ENCODE measurements at regions not wholly inside any gene's neighbourhood (a gene's known extent, or its start where the extent isn't known, plus 50 kb on each side); places are given as distances from the start of the nearest gene placed in this dataset.

DNA sequence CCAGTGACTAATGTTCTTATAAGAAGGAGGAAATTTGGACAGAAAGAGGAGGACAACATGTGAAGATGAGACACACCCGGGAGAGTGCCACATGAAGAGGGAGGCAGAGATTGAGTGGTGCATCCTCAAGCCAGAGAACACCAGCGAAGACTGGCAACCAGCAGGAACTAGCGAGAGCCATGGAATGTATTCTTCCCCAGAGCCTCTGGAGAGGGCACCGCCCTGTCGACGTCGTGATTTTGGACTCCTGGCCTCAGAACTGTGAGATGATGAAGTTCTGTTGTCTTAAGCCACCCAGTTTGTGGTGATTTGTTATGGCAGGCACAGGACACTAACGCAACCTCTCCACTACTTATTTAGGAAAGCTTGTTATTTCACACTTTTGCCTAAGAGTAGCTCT lies 196.0 kb upstream of the TLL1 start:
- Histone ChIP-seq H3K27ac (no peak overlapping the region), H3K4me1 (no peaks in the 10 kb centered on the region), H3K36me3 (no peaks in the 10 kb centered on the region), H3K9me3 (no peaks in the 10 kb centered on the region), H3K4me3 (no peak overlapping the region), H3K27me3 (no peaks in the 10 kb centered on the region)
- no peak for TF ChIP-seq POLR2A (IDR thresholded peaks at IDR 0.05)
- TF ChIP-seq, protein P1, sequence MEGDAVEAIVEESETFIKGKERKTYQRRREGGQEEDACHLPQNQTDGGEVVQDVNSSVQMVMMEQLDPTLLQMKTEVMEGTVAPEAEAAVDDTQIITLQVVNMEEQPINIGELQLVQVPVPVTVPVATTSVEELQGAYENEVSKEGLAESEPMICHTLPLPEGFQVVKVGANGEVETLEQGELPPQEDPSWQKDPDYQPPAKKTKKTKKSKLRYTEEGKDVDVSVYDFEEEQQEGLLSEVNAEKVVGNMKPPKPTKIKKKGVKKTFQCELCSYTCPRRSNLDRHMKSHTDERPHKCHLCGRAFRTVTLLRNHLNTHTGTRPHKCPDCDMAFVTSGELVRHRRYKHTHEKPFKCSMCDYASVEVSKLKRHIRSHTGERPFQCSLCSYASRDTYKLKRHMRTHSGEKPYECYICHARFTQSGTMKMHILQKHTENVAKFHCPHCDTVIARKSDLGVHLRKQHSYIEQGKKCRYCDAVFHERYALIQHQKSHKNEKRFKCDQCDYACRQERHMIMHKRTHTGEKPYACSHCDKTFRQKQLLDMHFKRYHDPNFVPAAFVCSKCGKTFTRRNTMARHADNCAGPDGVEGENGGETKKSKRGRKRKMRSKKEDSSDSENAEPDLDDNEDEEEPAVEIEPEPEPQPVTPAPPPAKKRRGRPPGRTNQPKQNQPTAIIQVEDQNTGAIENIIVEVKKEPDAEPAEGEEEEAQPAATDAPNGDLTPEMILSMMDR (IDR thresholded peaks at IDR 0.05) = no peak
- no peak for DNase-seq

GRCh38 chr4:165678236-165678935 lies 194.7 kb upstream of the TLL1 start:
- no peaks in the 10 kb centered on the region for H3K9me3 ChIP-seq
- TF ChIP-seq, protein P1 (IDR thresholded peaks at IDR 0.05) = no peak
- TF ChIP-seq POLR2A (IDR thresholded peaks at IDR 0.05) = no peak
- no peaks in the 10 kb centered on the region for H3K27me3 ChIP-seq
- H3K27ac ChIP-seq = no peak overlapping the region
- no peak for DNase-seq
- no peaks in the 10 kb centered on the region for H3K36me3 ChIP-seq
- H3K4me3 ChIP-seq = no peak overlapping the region
- no peaks in the 10 kb centered on the region for H3K4me1 ChIP-seq

DNA sequence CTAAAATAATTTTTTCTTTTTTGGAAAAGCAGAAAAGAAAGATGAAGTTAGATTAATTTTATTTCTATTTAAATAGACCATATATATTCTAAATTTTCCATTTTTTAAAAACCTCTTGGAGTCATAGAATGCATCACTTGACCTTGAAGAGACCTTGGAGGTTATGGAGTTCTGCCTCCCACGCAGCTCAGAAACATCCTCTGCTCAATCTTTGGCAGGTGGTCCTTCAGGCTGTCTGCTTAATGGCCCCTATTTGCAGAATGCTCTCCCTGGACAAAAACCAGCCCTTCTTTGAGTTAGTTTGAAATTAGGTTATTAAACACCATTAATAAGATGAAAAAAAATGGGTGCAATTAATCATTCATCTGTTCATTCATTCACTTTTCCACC lies 194.1 kb upstream of the TLL1 start:
- Histone ChIP-seq H3K36me3 (no peaks in the 10 kb centered on the region), H3K4me3 (no peak overlapping the region), H3K4me1 (no peaks in the 10 kb centered on the region), H3K27ac (no peak overlapping the region), H3K9me3 (no peaks in the 10 kb centered on the region), H3K27me3 (no peaks in the 10 kb centered on the region)
- no peak for TF ChIP-seq POLR2A (IDR thresholded peaks at IDR 0.05)
- TF ChIP-seq, protein P1 (IDR thresholded peaks at IDR 0.05) = no peak
- DNase-seq = no peak

- Histone ChIP-seq H3K27ac (no peak overlapping the region), H3K27me3 (no peaks in the 10 kb centered on the region), H3K36me3 (no peaks in the 10 kb centered on the region), H3K4me3 (no peak overlapping the region), H3K4me1 (no peaks in the 10 kb centered on the region), H3K9me3 (no peaks in the 10 kb centered on the region)
- DNase-seq = no peak
- TF ChIP-seq, protein P1 (IDR thresholded peaks at IDR 0.05) = no peak
- no peak for TF ChIP-seq POLR2A (IDR thresholded peaks at IDR 0.05)
These were observed 192.2 kb upstream of the TLL1 start for GRCh38 chr4:165680821-165681220.

DNA sequence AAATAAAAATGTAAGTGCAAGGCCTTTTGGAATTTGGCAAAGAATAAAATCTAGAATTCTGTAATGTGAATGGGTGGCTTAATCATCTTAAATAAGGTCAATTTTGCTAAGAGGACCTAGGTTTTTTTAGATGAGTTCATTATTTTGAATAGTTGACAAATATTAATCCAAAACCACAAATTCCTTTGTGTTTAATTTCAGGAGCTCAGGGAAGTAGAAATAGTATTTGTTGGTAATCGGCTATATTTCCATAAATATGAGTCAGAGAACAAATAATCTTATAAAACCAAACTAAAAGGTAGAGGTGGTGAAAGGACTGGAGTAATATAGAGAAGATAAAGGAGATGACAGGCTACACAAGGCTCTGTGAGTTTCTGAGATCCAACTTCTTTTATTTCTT lies 190.4 kb upstream of the TLL1 start:
- TF ChIP-seq, protein P1 (IDR thresholded peaks at IDR 0.05) = no peak
- TF ChIP-seq POLR2A (IDR thresholded peaks at IDR 0.05) = no peak
- H3K36me3 ChIP-seq = no peaks in the 10 kb centered on the region
- H3K4me1 ChIP-seq = no peaks in the 10 kb centered on the region
- H3K9me3 ChIP-seq = no peaks in the 10 kb centered on the region
- H3K27me3 ChIP-seq = no peaks in the 10 kb centered on the region
- no peak overlapping the region for H3K27ac ChIP-seq
- no peak overlapping the region for H3K4me3 ChIP-seq
- DNase-seq = no peak

All from Peyer's patch (tissue), 4 donors.